Loucy (cell line): ENCODE measurements at regions not wholly inside any gene's neighbourhood (a gene's known extent, or its start where the extent isn't known, plus 50 kb on each side); places are given as distances from the start of the nearest gene placed in this dataset.

Experiments
- CTCF ChIP-seq: fragments of 200-600 bp; sonication (generic); conservative IDR thresholded peaks from 2 replicates; pipeline ENCODE4 v1.5.1; 2014; ENCODE audit warnings: mild to moderate bottlenecking, antibody characterized with exemption, low read length
- EZH2phosphoT487 ChIP-seq: fragments of 200-600 bp; IDR thresholded peaks from 2 replicates; pipeline ENCODE4 v1.6.1; 2018; ENCODE audit warnings: antibody characterized with exemption, mild to moderate bottlenecking, moderate library complexity, borderline replicate concordance

- no peak for TF ChIP-seq CTCF
- no peak for TF ChIP-seq EZH2phosphoT487
Observed at GRCh38 chr21:34235514-34235913, 128.3 kb upstream of the KCNE2 start.
